ENCODE measurements at regions not wholly inside any gene's neighbourhood (a gene's known extent, or its start where the extent isn't known, plus 50 kb on each side); places are given as distances from the start of the nearest gene placed in this dataset.

DNA sequence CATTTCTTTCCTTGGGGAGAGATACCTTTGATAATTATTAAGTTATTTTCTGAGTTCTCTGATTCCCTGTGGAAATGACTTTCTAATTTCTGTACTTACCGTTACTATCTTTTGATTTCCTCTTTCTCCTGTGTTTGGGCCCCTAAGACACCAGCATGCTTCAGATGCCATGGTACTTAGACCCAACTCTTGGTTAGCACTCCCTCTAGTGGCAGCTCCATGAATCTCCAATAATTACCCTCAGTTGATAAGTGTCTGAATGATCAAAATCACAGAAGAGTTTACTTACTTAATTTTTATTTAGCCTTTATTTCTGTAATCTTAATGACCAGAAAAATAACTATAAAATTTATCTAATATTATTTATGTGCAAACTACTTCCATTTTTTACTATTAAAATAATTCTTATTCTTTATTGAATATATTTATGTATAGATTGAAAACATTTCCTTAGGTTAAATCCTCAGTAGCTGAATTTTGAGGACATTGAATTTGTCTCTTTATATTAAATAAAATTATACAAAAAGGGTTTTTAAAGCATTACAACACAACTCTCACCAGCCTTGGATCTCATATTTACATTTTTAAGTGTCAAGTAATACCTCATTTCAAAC lies 300.4 kb downstream of the KCNS3 start:
- peaks cover 5 to 21% (median 16%) of the 10 kb centered on the region in 3 donors for H3K27me3 Mint-ChIP-seq
- peak; percentile 42 to 61 for ATAC-seq (ENCODE audit: low read depth in 2 of 2)

DNA sequence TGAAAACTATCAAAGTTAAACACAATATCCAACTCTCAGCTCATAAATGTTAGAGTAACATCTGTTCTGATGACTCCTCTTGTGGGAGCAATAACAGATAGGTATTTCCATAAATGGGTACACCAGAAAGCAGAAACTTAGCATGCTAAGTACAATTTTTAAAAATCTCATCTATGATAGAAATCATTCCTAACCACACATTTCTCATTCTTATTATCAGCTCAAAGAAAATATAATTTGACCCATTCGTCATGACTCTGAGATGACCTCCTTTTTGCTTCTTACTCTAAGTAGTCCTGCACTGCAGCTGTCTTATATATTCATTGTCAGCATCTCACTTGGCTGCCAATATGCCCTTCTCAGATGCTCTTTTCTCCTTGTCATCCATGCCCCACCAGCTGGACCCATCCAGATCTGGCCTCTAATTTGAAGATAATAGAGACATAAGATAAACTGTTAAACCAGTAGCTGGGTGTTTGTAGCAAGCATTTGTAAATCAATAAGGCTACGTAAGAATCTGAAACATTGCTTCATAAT lies 298.3 kb downstream of the KCNS3 start:
- Mint-ChIP-seq H3K27me3 (peaks cover 7 to 23% (median 9%) of the 10 kb centered on the region in 3 donors), H3K27ac (no peak overlapping the region), H3K4me3 (no peak overlapping the region), H3K36me3 (no peaks in the 10 kb centered on the region), H3K9me3 (peaks cover 0 to 2% (median 0%) of the 10 kb centered on the region in 7 donors), H3K4me1 (no peaks in the 10 kb centered on the region)
- DNase-seq = no peak
- no peak for ATAC-seq (ENCODE audit: low read depth in 2 of 2)

More for the DNA sequence above, 300.4 kb downstream of the KCNS3 start:
- H3K4me3 Mint-ChIP-seq = no peak overlapping the region
- H3K9me3 Mint-ChIP-seq = peaks cover 0 to 2% (median 0%) of the 10 kb centered on the region in 7 donors
- H3K27ac Mint-ChIP-seq = no peak overlapping the region
- DNase-seq = peak; percentile 20
- no peaks in the 10 kb centered on the region for H3K36me3 Mint-ChIP-seq
- no peaks in the 10 kb centered on the region for H3K4me1 Mint-ChIP-seq

DNA sequence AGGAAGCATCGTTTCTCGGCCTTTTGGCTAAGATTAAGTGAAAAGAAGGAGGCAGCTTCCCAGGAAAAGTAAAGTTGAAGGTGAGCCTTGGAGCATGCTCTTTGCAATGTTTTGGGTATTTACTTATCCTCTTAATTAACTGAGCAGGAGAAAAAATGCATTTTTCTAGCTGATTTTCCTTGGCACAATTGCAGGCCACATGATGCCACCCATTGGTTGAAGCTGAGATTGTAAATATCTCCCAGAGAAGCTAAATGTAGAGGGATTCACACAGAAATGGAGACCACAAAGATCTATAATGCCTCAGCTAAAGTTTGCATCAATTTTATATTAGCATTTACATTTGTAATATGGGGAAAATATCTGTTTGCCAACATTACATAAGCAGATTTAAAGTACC lies 294.1 kb downstream of the KCNS3 start:
- no peaks in the 10 kb centered on the region for H3K36me3 Mint-ChIP-seq
- H3K27me3 Mint-ChIP-seq = peaks cover 8 to 10% (median 9%) of the 10 kb centered on the region in 3 donors
- DNase-seq (no peak), ATAC-seq (ENCODE audit: low read depth in 2 of 2) (no peak)
- peaks cover 0 to 2% (median 0%) of the 10 kb centered on the region in 7 donors for H3K9me3 Mint-ChIP-seq
- H3K4me3 Mint-ChIP-seq = no peak overlapping the region
- H3K27ac Mint-ChIP-seq = no peak overlapping the region
- no peaks in the 10 kb centered on the region for H3K4me1 Mint-ChIP-seq

GRCh38 chr2:18171191-18172139 lies 293.0 kb downstream of the KCNS3 start:
- Mint-ChIP-seq H3K27ac (peak overlapping the region in 1 of 6 donors; percentile 26), H3K9me3 (peaks cover 0 to 2% (median 0%) of the 10 kb centered on the region in 7 donors), H3K27me3 (peaks cover 13 to 19% (median 17%) of the 10 kb centered on the region in 3 donors), H3K36me3 (no peaks in the 10 kb centered on the region), H3K4me3 (no peak overlapping the region), H3K4me1 (no peaks in the 10 kb centered on the region)
- ATAC-seq (ENCODE audit: low read depth in 2 of 2) = no peak
- DNase-seq = no peak

- ATAC-seq (ENCODE audit: low read depth in 2 of 2) = no peak
- Mint-ChIP-seq H3K4me3 (no peak overlapping the region), H3K36me3 (no peaks in the 10 kb centered on the region)
Measured at GRCh38 chr2:18170642-18171041, 292.2 kb downstream of the KCNS3 start.

DNA sequence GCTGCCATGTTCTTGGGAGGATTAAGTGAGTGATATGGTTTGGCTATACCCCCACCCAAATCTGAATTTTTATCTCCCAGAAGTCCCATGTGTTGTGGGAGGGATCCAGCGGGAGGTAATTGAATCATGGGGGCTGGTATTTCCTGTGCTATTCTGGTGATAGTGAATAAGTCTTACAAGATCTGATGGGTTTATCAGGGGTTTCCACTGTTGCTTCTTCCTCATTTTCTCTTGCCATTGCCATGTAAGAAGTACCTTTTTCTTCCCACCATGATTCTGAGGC lies 291.4 kb downstream of the KCNS3 start:
- DNase-seq = no peak
- H3K36me3 Mint-ChIP-seq = no peaks in the 10 kb centered on the region
- H3K27ac Mint-ChIP-seq = no peak overlapping the region
- H3K27me3 Mint-ChIP-seq = peaks cover 10 to 33% (median 32%) of the 10 kb centered on the region in 3 donors
- no peaks in the 10 kb centered on the region for H3K4me1 Mint-ChIP-seq
- no peaks in the 10 kb centered on the region for H3K9me3 Mint-ChIP-seq
- ATAC-seq (ENCODE audit: low read depth in 2 of 2) = no peak
- H3K4me3 Mint-ChIP-seq = no peak overlapping the region

More at GRCh38 chr2:18170642-18171041, 292.2 kb downstream of the KCNS3 start:
- no peak for DNase-seq
- H3K4me1 Mint-ChIP-seq = no peaks in the 10 kb centered on the region
- H3K27ac Mint-ChIP-seq = no peak overlapping the region
- peaks cover 14 to 25% (median 25%) of the 10 kb centered on the region in 3 donors for H3K27me3 Mint-ChIP-seq
- H3K9me3 Mint-ChIP-seq = peaks cover 0 to under 1% (median 0%) of the 10 kb centered on the region in 7 donors

GRCh38 chr2:18169121-18169892 lies 290.8 kb downstream of the KCNS3 start:
- DNase-seq = no peak
- H3K27ac Mint-ChIP-seq = no peak overlapping the region
- peaks cover 9 to 33% (median 33%) of the 10 kb centered on the region in 3 donors for H3K27me3 Mint-ChIP-seq
- peaks cover 0 to under 1% (median 0%) of the 10 kb centered on the region in 7 donors for H3K9me3 Mint-ChIP-seq
- no peaks in the 10 kb centered on the region for H3K4me1 Mint-ChIP-seq
- H3K36me3 Mint-ChIP-seq = no peaks in the 10 kb centered on the region
- ATAC-seq (ENCODE audit: low read depth in 2 of 2) = no peak
- no peak overlapping the region for H3K4me3 Mint-ChIP-seq

DNA sequence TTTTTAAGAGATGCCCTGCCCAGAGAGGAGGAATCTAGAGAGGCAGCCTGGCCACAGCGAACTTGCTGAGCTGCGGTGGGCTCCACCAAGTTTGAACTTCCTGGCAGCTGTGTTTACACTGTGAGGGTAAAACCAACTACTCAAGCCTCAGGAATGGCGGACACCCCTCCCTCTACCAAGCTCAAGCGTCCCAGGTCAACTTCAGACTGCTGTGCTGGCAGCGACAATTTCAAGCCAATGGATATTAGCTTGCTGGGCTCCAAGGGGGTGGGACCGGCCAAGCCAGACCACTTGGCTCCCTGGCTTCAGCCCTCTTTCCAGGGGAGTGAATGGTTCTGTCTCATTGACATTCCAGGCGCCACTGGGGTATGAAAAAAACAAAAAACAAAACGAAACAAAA lies 289.4 kb downstream of the KCNS3 start:
- H3K4me1 Mint-ChIP-seq = no peaks in the 10 kb centered on the region
- H3K9me3 Mint-ChIP-seq = peaks cover 0 to 4% (median 0%) of the 10 kb centered on the region in 7 donors
- H3K27ac Mint-ChIP-seq = no peak overlapping the region
- DNase-seq = no peak
- no peak overlapping the region for H3K4me3 Mint-ChIP-seq
- H3K36me3 Mint-ChIP-seq = no peaks in the 10 kb centered on the region
- no peak for ATAC-seq (ENCODE audit: low read depth in 2 of 2)
- H3K27me3 Mint-ChIP-seq = peaks cover 9 to 38% (median 33%) of the 10 kb centered on the region in 3 donors

GRCh38 chr2:18161681-18162080 lies 283.2 kb downstream of the KCNS3 start:
- no peak for ATAC-seq (ENCODE audit: low read depth in 2 of 2)
- H3K9me3 Mint-ChIP-seq = peaks cover 0 to 4% (median 0%) of the 10 kb centered on the region in 7 donors

GRCh38 chr2:18159896-18160295 lies 281.4 kb downstream of the KCNS3 start:
- peaks cover 0 to 4% (median 0%) of the 10 kb centered on the region in 7 donors for H3K9me3 Mint-ChIP-seq
- no peak overlapping the region for H3K27ac Mint-ChIP-seq
- no peak for ATAC-seq (ENCODE audit: low read depth in 2 of 2)
- H3K36me3 Mint-ChIP-seq = no peaks in the 10 kb centered on the region
- no peaks in the 10 kb centered on the region for H3K4me1 Mint-ChIP-seq
- H3K4me3 Mint-ChIP-seq = no peak overlapping the region
- peaks cover 0 to 10% (median 5%) of the 10 kb centered on the region in 3 donors for H3K27me3 Mint-ChIP-seq
- no peak for DNase-seq

More at GRCh38 chr2:18161681-18162080, 283.2 kb downstream of the KCNS3 start:
- Mint-ChIP-seq H3K36me3 (no peaks in the 10 kb centered on the region), H3K27ac (no peak overlapping the region), H3K4me1 (no peaks in the 10 kb centered on the region), H3K4me3 (no peak overlapping the region), H3K27me3 (peaks cover 3 to 21% (median 18%) of the 10 kb centered on the region in 3 donors)
- no peak for DNase-seq

GRCh38 chr2:18156421-18156820 lies 278.0 kb downstream of the KCNS3 start:
- H3K4me1 Mint-ChIP-seq = no peaks in the 10 kb centered on the region
- H3K27me3 Mint-ChIP-seq = peaks cover 0 to 19% (median 9%) of the 10 kb centered on the region in 3 donors
- H3K4me3 Mint-ChIP-seq = no peak overlapping the region
- DNase-seq = no peak
- no peaks in the 10 kb centered on the region for H3K36me3 Mint-ChIP-seq
- no peaks in the 10 kb centered on the region for H3K9me3 Mint-ChIP-seq
- ATAC-seq (ENCODE audit: low read depth in 2 of 2) = no peak
- H3K27ac Mint-ChIP-seq = no peak overlapping the region

GRCh38 chr2:18156002-18156401 lies 277.5 kb downstream of the KCNS3 start:
- DNase-seq (no peak), ATAC-seq (ENCODE audit: low read depth in 2 of 2) (no peak)
- Mint-ChIP-seq H3K36me3 (no peaks in the 10 kb centered on the region), H3K9me3 (no peaks in the 10 kb centered on the region), H3K27ac (no peak overlapping the region), H3K4me1 (no peaks in the 10 kb centered on the region), H3K4me3 (no peak overlapping the region), H3K27me3 (peaks cover 4 to 23% (median 11%) of the 10 kb centered on the region in 3 donors)

DNA sequence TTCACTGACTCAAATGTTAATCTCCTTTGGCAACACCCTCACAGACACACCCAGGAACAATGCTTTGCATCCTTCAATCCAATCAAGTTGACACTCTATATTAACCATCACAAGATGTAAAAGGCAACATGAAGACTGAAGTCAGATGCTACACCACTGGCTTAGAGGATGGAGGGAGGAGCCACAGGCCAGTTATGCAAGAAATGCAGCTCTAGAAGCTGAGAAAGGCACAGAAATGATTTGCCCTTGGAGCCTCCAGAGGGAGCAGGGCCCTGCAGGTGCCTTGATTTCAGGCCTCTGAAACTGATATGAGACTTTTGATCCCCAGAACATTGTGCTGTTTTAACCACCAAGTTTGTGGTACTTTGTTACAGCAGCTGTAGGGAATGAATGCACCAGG lies 276.3 kb downstream of the KCNS3 start:
- Mint-ChIP-seq H3K27me3 (peaks cover 4 to 26% (median 14%) of the 10 kb centered on the region in 3 donors), H3K27ac (no peak overlapping the region), H3K9me3 (no peaks in the 10 kb centered on the region), H3K4me1 (no peaks in the 10 kb centered on the region), H3K36me3 (no peaks in the 10 kb centered on the region), H3K4me3 (no peak overlapping the region)
- DNase-seq = no peak
- no peak for ATAC-seq (ENCODE audit: low read depth in 2 of 2)

Data from naive B cell (primary cell).